ENCODE measurements at regions not wholly inside any gene's neighbourhood (a gene's known extent, or its start where the extent isn't known, plus 50 kb on each side); places are given as distances from the start of the nearest gene placed in this dataset.

GRCh38 chr9:130782886-130783530, 52.0 kb upstream of the ABL1 start:
- Mint-ChIP-seq H3K27ac (no peak overlapping the region), H3K36me3 (ENCODE audit: low read depth) (peaks cover 5% of the 10 kb centered on the region), H3K9me3 (peaks cover 2% of the 10 kb centered on the region), H3K4me3 (no peak overlapping the region), H3K4me1 (peaks cover 6% of the 10 kb centered on the region), H3K27me3 (no peaks in the 10 kb centered on the region)
- ATAC-seq (ENCODE audit: low read depth) (no peak), DNase-seq (no peak)
- POLR2A ChIA-PET: no interaction called here
- CTCF ChIA-PET: no interaction called here
- intact Hi-C loops (cut with micrococcal nuclease): no loop called here
- TF ChIP-seq, protein P1, sequence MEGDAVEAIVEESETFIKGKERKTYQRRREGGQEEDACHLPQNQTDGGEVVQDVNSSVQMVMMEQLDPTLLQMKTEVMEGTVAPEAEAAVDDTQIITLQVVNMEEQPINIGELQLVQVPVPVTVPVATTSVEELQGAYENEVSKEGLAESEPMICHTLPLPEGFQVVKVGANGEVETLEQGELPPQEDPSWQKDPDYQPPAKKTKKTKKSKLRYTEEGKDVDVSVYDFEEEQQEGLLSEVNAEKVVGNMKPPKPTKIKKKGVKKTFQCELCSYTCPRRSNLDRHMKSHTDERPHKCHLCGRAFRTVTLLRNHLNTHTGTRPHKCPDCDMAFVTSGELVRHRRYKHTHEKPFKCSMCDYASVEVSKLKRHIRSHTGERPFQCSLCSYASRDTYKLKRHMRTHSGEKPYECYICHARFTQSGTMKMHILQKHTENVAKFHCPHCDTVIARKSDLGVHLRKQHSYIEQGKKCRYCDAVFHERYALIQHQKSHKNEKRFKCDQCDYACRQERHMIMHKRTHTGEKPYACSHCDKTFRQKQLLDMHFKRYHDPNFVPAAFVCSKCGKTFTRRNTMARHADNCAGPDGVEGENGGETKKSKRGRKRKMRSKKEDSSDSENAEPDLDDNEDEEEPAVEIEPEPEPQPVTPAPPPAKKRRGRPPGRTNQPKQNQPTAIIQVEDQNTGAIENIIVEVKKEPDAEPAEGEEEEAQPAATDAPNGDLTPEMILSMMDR (IDR thresholded peaks at IDR 0.05): no peak

GRCh38 chr9:130785053-130785452, 50.0 kb upstream of the ABL1 start:
- H3K27ac Mint-ChIP-seq: no peak overlapping the region
- H3K4me3 Mint-ChIP-seq: no peak overlapping the region
- TF ChIP-seq, protein P1 (IDR thresholded peaks at IDR 0.05): no peak
- H3K36me3 Mint-ChIP-seq (ENCODE audit: low read depth): peaks cover 16% of the 10 kb centered on the region
- ChIA-PET CTCF (no interaction called here), POLR2A (no interaction called here)
- ATAC-seq (ENCODE audit: low read depth) (no peak), DNase-seq (no peak)
- H3K4me1 Mint-ChIP-seq: peaks cover 2% of the 10 kb centered on the region
- peaks cover 16% of the 10 kb centered on the region for H3K9me3 Mint-ChIP-seq
- intact Hi-C loops (cut with micrococcal nuclease): no loop called here
- no peaks in the 10 kb centered on the region for H3K27me3 Mint-ChIP-seq

Measured in activated B cell treated with CpG ODN at 0.5 μM for 24 hours (primary cell).